ENCODE measurements at regions not wholly inside any gene's neighbourhood (a gene's known extent, or its start where the extent isn't known, plus 50 kb on each side); places are given as distances from the start of the nearest gene placed in this dataset.

DNA sequence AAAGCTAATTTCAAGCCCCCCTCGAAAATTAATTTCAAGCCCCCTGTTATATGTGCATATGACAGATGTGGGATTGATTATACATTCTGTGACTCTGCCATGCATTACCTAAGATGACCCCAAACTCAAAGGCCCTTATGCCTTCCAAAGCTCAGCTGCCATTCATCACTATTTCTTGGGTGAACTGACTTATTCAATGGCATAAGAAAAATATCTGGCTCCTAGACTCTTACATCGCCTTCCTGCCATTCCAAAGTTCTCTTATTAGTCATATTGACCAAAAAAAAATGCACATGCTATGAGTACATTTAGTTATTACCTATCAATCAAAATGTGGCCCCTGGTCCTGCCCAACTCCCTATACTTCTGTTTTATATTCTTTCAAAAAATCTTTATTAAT lies 291.8 kb upstream of the CHAC2 start:
- no peak overlapping the region for H3K27ac ChIP-seq
- no peak for DNase-seq
- H3K27me3 ChIP-seq = no peaks in the 10 kb centered on the region
- intact Hi-C loops (cut with DNase I) = no loop called here
- no peaks in the 10 kb centered on the region for H3K36me3 ChIP-seq
- WGBS, 3 donors = 91 to 92% (median 92%) methylated on average over 2 of the region's 2 CpGs
- TF ChIP-seq POLR2A (IDR thresholded peaks at IDR 0.05) (no peak), EP300 (IDR thresholded peaks at IDR 0.05) (no peak), CTCF (IDR thresholded peaks at IDR 0.05) (no peak)
- no peaks in the 10 kb centered on the region for H3K4me1 ChIP-seq (ENCODE audit: insufficient read depth)
- H3K9me3 ChIP-seq = no peaks in the 10 kb centered on the region
- H3K4me3 ChIP-seq = no peak overlapping the region

GRCh38 chr2:53475321-53475720 lies 292.3 kb upstream of the CHAC2 start:
- H3K9me3 ChIP-seq = no peaks in the 10 kb centered on the region
- H3K36me3 ChIP-seq = no peaks in the 10 kb centered on the region
- no peak for DNase-seq
- no peak overlapping the region for H3K27ac ChIP-seq
- no peaks in the 10 kb centered on the region for H3K4me1 ChIP-seq (ENCODE audit: insufficient read depth)
- TF ChIP-seq EP300 (IDR thresholded peaks at IDR 0.05) (no peak), CTCF (IDR thresholded peaks at IDR 0.05) (no peak), POLR2A (IDR thresholded peaks at IDR 0.05) (no peak)
- WGBS, 3 donors = 88 to 96% (median 95%) methylated on average over 2 of the region's 2 CpGs
- H3K4me3 ChIP-seq = no peak overlapping the region
- intact Hi-C loops (cut with DNase I) = no loop called here
- H3K27me3 ChIP-seq = no peaks in the 10 kb centered on the region

DNA sequence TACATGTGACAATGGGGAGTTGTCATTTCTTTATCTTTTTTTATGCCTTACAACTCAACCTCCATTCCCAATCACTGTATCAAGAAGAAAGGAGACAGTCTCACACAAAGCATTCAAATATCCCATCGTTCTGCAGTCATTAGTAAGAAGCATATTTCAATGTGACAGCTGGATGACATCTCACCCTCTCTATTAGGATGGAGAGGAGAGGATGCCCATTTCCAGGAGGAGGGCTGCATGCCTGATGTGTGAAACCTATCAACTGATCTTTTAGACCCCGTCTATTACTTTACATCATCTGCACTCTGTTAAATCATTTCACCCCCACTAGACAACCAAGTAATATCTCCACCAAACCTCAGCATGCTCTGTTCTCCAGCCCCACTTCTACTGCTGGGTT lies 292.7 kb upstream of the CHAC2 start:
- WGBS, 3 donors = 52 to 70% (median 57%) methylated on average over 2 of the region's 2 CpGs
- intact Hi-C loops (cut with DNase I) = no loop called here
- Histone ChIP-seq H3K27me3 (no peaks in the 10 kb centered on the region), H3K27ac (no peak overlapping the region), H3K4me3 (no peak overlapping the region), H3K4me1 (ENCODE audit: insufficient read depth) (no peaks in the 10 kb centered on the region), H3K36me3 (no peaks in the 10 kb centered on the region), H3K9me3 (no peaks in the 10 kb centered on the region)
- TF ChIP-seq POLR2A (IDR thresholded peaks at IDR 0.05) = no peak
- no peak for TF ChIP-seq EP300 (IDR thresholded peaks at IDR 0.05)
- TF ChIP-seq CTCF (IDR thresholded peaks at IDR 0.05) = no peak
- no peak for DNase-seq

- H3K9me3 ChIP-seq = no peaks in the 10 kb centered on the region
- no peaks in the 10 kb centered on the region for H3K27me3 ChIP-seq
- intact Hi-C loops (cut with DNase I) = no loop called here
- no peak overlapping the region for H3K4me3 ChIP-seq
- H3K4me1 ChIP-seq (ENCODE audit: insufficient read depth) = no peaks in the 10 kb centered on the region
- no peak overlapping the region for H3K27ac ChIP-seq
- WGBS, 3 donors = 24 to 33% (median 32%) methylated on average over 3 of the region's 3 CpGs
- no peak for TF ChIP-seq CTCF (IDR thresholded peaks at IDR 0.05)
- no peak for TF ChIP-seq POLR2A (IDR thresholded peaks at IDR 0.05)
- TF ChIP-seq EP300 (IDR thresholded peaks at IDR 0.05) = no peak
- DNase-seq = no peak
- no peaks in the 10 kb centered on the region for H3K36me3 ChIP-seq
Measured at GRCh38 chr2:53473775-53474311, 293.8 kb upstream of the CHAC2 start.
